Bronchial epithelial cell (primary cell): ENCODE measurements at regions not wholly inside any gene's neighbourhood (a gene's known extent, or its start where the extent isn't known, plus 50 kb on each side); places are given as distances from the start of the nearest gene placed in this dataset.

ENCODE experiments used
- DNase-seq: peaks from one replicate; pipeline ENCODE4 v3.0.0-alpha.2; 2010; ENCODE audit warnings: low read depth
- FAIRE-seq: peaks from 2 replicates; lab custom pipeline; 2011; peaks lifted over from hg19 to GRCh38; lab: Jason Lieb, UNC
- H3K27me3 ChIP-seq: 2 replicates; pipeline ENCODE4 v1.5.1; 2011; ENCODE audit warnings: low read length; ENCODE audit not compliant: control insufficient read depth, insufficient read depth
- H3K36me3 ChIP-seq: 2 replicates; pipeline ENCODE4 v1.5.1; 2011; ENCODE audit warnings: low read length; ENCODE audit not compliant: control insufficient read depth, insufficient read depth
- H3K4me3 ChIP-seq: 2 replicates; pipeline ENCODE4 v1.5.1; 2011; ENCODE audit warnings: mild to moderate bottlenecking, low read depth, low read length, control low read depth
- TF ChIP-seq, protein P1 (sequence below): IDR thresholded peaks from 2 replicates; pipeline ENCODE4 v1.5.1; 2011; ENCODE audit warnings: mild to moderate bottlenecking, moderate library complexity, low read length, control low read depth, inconsistent platforms; ENCODE audit not compliant: insufficient read depth, severe bottlenecking

DNA sequence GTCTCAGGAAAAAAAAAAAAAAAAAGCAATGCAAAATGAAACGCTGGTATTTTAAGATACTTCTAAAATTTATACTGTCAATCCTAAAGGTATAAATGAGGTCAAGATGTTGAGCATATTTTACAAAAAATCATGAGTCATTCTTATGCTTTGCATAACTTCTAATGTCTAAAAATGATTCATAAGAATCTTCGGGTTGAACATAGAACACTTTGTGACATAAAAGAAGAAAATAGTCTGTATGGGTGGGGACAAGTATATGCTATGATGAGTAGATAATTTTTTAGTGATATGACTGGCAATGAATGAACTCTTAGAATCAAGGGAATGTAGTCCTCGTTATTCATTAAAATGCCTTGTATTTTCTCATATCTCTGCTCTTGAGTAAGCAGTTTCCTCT lies 416.9 kb upstream of the USP24 start:
- DNase-seq = peak; percentile 73
- Histone ChIP-seq H3K27me3 (no peaks in the 10 kb centered on the region), H3K36me3 (no peaks in the 10 kb centered on the region), H3K4me3 (no peak overlapping the region)
- no peak for FAIRE-seq
- TF ChIP-seq, protein P1, sequence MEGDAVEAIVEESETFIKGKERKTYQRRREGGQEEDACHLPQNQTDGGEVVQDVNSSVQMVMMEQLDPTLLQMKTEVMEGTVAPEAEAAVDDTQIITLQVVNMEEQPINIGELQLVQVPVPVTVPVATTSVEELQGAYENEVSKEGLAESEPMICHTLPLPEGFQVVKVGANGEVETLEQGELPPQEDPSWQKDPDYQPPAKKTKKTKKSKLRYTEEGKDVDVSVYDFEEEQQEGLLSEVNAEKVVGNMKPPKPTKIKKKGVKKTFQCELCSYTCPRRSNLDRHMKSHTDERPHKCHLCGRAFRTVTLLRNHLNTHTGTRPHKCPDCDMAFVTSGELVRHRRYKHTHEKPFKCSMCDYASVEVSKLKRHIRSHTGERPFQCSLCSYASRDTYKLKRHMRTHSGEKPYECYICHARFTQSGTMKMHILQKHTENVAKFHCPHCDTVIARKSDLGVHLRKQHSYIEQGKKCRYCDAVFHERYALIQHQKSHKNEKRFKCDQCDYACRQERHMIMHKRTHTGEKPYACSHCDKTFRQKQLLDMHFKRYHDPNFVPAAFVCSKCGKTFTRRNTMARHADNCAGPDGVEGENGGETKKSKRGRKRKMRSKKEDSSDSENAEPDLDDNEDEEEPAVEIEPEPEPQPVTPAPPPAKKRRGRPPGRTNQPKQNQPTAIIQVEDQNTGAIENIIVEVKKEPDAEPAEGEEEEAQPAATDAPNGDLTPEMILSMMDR = no peak

DNA sequence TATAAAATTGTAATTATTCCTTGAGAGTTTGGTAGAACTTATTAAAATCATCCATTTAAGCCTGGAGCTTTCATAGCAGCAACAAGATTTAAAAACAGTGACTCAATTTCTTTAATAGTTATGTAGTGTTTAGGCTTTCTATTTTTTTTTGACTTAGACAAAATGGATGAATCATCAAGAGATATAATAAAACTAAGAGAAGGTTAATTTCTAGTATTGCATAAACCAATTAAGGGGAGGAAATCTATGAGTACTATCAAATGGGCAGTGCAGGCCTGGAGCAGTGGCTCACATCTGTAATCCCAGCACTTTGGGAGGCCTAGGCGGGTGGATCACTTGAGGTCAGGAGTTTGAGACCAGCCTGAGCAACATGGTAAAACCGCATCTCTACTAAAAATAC lies 416.3 kb upstream of the USP24 start:
- Histone ChIP-seq H3K27me3 (no peaks in the 10 kb centered on the region), H3K4me3 (no peak overlapping the region), H3K36me3 (no peaks in the 10 kb centered on the region)
- FAIRE-seq (no peak), DNase-seq (peak; percentile 43)
- TF ChIP-seq, protein P1 = no peak

DNA sequence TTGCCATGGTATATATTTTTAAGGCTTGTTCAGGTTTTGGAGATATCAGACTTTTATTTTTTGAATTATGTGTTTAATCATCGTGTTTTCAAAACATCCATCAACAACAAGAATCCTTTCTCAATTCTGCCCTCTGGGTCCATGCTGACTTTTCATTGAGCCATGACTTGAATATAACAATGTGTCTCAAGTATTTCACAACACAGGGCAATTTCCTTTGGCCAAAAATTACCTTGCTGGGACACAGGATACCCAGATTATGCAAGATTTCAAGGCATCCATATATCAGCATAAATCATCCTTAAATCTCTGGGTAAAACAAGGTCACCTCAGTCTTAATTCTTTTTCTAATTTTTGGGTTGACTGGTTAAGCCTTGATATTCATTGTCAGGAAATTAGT lies 411.2 kb upstream of the USP24 start:
- Histone ChIP-seq H3K27me3 (no peaks in the 10 kb centered on the region), H3K36me3 (no peaks in the 10 kb centered on the region), H3K4me3 (no peak overlapping the region)
- FAIRE-seq (no peak), DNase-seq (peak; percentile 32)
- TF ChIP-seq, protein P1 = no peak

DNA sequence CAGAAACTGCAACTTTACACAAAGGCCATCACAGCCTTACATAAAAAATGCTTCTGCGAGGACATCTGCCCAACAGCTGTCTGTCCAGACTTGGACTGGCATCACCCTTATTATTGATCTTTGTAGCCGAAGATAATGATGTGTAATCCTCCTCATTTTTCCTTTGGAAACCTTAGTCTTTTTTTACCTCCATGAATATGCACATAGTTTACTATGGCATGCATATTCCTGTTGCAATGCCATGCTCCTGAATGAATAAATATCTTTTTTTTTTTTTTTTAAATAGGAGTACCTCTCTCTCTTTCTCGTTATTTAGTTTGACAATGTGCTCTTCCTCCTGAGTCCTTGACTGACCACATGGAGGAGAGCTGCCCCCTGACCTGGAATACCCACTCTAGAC lies 409.6 kb upstream of the USP24 start:
- no peaks in the 10 kb centered on the region for H3K27me3 ChIP-seq
- no peak for DNase-seq
- FAIRE-seq = no peak
- no peaks in the 10 kb centered on the region for H3K36me3 ChIP-seq
- H3K4me3 ChIP-seq = no peak overlapping the region
- TF ChIP-seq, protein P1 = no peak

DNA sequence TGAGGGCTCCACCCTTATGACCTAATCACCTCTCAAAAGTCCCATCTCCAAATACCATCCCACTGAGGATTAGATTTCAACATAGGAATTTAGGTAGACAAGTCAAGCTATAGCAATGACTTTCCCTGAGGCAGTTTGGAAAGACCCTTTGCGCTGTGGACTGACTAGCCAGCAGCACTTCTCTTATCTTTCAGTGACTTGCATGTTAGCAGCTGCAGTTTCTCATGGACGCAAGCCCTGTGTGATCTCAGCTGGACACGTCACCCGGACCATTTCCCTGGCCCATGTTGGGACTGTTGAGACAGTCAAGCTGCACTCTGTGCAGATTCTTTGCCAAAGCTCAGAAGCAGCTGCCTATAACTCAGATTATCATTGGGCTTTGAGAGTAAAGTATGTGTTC lies 408.1 kb upstream of the USP24 start:
- DNase-seq (no peak), FAIRE-seq (no peak)
- TF ChIP-seq, protein P1 = no peak
- Histone ChIP-seq H3K36me3 (no peaks in the 10 kb centered on the region), H3K27me3 (no peaks in the 10 kb centered on the region), H3K4me3 (no peak overlapping the region)

DNA sequence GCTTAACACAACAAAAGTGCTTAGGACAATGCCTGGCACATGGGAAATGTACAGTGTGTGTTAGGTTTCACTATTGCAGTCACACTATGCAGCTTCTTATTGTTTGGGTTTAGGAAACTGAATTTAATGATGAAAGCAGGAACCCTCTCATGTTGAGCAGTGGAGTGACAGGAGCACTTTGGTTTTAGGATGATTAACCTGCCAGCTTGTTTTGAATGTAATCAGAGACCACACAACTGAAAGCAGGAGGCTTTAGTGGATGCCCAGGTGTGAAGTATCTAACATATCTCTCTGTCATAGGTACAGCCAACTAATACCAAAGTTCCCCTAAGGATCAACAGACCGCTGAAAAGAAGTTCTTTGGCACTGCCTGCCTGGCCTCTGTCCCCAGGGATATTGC lies 406.9 kb upstream of the USP24 start:
- TF ChIP-seq, protein P1 = no peak
- no peak overlapping the region for H3K4me3 ChIP-seq
- DNase-seq (no peak), FAIRE-seq (no peak)
- H3K27me3 ChIP-seq = no peaks in the 10 kb centered on the region
- H3K36me3 ChIP-seq = no peaks in the 10 kb centered on the region
